ENCODE measurements at regions not wholly inside any gene's neighbourhood (a gene's known extent, or its start where the extent isn't known, plus 50 kb on each side); places are given as distances from the start of the nearest gene placed in this dataset.

GRCh38 chr20:12435268-12435667 is 517.6 kb downstream of the BTBD3 start:
- TF ChIP-seq POLR2A (IDR thresholded peaks at IDR 0.05) (no peak), CTCF (IDR thresholded peaks at IDR 0.05) (no peak)
